NCI-H187 (cell line): ENCODE measurements at regions not wholly inside any gene's neighbourhood (a gene's known extent, or its start where the extent isn't known, plus 50 kb on each side); places are given as distances from the start of the nearest gene placed in this dataset.
"Not testable (repeated sequence)": the region's sequence is repeated elsewhere in the genome, so short reads cannot be mapped to it uniquely, and the experiment has no call there.

Source experiments
- DNase-seq, 2 experiments: peaks; one replicate each; lab custom pipeline; 2025; lab: John Stamatoyannopoulos, UW

DNA sequence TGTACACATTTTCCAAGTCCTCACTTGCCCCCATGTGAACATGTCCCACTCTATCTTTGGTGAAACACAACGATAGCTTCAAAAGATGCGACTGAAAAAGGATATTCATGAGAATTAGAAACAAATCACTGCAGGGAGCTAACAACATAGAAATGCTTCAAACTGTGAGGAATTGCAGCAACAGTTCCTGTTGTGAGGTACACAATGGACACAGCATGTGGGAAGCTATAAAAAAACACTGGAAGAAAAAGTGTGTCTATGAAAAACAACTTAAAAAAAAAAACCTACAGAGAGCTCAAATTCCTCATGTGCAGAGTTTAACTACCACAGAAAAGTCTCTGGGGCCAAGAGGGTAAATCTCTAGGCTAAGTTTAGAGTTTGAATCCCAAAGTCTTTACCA, 51.6 kb upstream of the BLTP1 start:
- no peak for DNase-seq

GRCh38 chr4:122099896-122100295, 52.2 kb upstream of the BLTP1 start:
- DNase-seq: no peak

GRCh38 chr4:122091836-122092405, 60.2 kb upstream of the BLTP1 start:
- DNase-seq: no peak

DNA sequence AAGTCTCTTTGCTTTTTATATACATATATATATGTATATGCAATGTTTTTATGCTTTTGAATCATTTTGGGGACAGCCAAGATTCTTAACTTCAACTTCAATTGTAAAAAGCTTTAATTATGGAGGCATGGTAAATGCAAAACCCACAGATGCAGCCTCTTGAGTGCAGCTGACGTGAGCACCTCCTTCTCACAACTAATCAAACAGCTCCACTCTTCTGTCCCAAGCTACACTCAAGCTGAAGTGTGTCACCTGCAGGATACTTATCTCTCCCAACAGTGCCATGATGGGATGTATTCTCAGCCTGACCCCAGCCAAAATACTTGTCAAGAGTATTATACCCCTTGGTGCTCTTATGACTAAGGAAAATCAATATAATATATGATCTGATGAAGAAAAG, 60.7 kb upstream of the BLTP1 start:
- DNase-seq: no peak

DNA sequence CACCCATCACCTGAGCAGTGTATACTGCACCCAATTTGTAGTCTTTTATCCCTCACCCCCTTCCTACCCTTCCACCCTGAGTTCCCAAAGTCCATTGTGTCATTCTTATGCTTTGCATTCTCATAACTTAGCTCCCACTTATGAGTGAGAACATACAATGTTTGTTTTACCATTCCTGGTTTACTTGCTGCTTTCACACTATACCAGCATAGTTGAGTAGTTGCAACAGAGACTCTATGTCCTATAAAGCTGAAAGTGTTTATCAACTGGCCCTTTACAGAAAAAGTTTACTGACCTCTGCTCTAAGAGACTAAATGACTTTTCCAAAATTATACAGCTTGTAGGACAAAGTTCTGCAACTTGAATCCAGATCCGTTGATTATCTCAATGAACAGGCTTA, 61.1 kb upstream of the BLTP1 start:
- DNase-seq: no peak

GRCh38 chr4:122086338-122087065, 65.6 kb upstream of the BLTP1 start:
- DNase-seq: no peak

DNA sequence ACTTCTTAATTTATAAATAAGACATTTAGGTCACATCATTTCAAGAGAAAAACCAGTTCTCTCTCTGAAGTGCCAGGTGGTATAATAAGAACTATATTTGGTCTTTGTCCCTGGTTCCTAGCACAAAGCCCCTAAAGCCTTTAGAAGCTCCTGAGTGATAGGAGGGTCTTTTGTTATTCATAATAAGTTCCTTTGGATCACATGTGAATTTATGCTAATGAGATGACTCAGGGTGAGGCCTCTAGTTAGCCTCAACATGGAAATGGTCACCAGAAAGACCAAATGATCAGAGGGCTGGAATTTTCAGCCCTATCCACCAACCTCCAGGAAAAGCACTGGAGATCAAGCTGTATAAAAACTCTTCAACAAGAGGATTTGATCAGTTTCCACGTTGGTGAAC, 68.1 kb upstream of the BLTP1 start:
- no peak for DNase-seq

GRCh38 chr4:122083351-122083750, 68.8 kb upstream of the BLTP1 start:
- no peak for DNase-seq

GRCh38 chr4:122082661-122083060, 69.5 kb upstream of the BLTP1 start:
- DNase-seq: no peak

DNA sequence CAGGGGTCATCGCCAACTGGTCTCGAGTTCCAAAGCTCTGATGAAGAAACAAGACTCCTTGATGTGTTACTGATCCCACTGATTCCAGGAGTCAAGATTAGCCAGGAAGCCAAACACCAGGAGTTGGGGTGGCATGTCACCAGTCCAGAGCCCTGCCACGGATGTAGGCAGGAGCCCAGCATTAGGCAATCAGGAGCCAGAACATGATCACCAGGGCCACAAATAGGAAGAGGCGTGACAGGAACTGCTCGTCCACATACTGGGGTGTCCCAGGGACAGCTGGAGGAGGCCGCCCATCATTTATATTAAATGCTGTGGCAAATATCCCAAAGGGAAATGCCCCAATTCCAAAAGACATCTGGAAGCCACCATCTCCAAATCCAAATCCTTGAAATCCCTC, 74.5 kb upstream of the BLTP1 start:
- DNase-seq: not testable (repeated sequence)

DNA sequence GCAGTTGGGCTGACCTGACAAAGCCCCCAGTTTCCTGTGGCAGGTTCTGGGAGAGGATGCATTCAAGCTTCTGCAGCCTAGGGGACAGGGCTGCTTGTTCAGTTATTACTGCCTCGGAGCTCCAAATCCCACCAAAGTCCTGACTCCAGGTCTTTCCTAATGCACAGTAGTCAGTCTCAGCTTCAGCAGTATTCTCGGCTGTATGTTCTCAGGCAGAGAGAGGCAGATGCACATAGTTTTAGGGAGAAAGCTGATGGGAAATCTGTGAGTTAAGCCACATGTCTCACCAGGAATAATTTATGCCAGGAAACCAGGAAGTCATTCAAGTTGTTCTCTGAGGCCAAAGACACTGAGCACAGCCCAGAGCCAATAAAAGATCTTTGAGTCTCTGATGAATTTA, 75.3 kb upstream of the BLTP1 start:
- not testable (repeated sequence) for DNase-seq

- DNase-seq: no peak
Measured at GRCh38 chr4:122073615-122074014, 78.5 kb upstream of the BLTP1 start.

DNA sequence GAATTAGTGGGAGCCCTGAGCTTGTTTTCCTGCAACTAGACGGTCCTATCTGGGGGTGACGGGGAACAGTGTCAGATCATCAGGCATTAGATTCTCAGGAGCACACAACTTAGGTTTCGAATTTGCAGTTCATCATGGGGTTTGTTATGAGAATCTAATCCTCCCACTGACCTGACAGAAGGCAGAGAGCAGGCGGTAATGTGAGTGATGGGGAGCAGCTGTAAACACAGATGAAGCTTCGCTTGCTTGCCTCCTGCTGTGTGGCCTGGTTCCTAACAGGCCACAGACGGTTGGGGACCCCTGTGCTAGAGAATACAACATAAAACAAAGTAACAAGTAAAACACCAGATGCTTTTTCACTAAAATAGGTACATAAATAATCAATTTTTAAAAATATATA, 86.2 kb upstream of the BLTP1 start:
- DNase-seq: no peak

DNA sequence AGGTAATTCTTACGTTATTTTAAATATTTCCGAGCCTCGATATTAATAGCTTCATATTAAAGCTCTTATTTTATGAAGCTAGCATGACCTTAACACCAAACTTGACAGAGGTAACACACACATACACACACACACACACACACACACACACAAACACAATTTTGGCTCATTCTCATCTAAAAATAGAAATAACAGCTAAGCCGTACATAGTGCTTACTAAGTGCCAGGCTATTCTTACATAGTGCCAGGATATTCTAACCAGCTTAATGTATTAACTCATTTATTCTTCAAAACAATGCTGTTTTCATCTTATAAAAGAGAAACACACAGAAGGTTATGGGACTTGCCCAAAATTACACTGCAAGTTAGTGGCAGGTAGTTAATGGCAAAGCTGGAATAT, 87.0 kb upstream of the BLTP1 start:
- DNase-seq: no peak

- no peak for DNase-seq
Measured at GRCh38 chr4:122053186-122053585, 98.9 kb upstream of the BLTP1 start.

GRCh38 chr4:122052677-122053076, 99.5 kb upstream of the BLTP1 start:
- no peak for DNase-seq

- no peak for DNase-seq
Measured at GRCh38 chr4:122050841-122051240, 99.0 kb upstream of the TRPC3 start.

GRCh38 chr4:122047456-122048425, 95.9 kb upstream of the TRPC3 start:
- no peak for DNase-seq

- DNase-seq: no peak
Measured at GRCh38 chr4:122046255-122046654, 94.4 kb upstream of the TRPC3 start.

GRCh38 chr4:122045533-122045932, 93.7 kb upstream of the TRPC3 start:
- DNase-seq: peak in 1 of 2 experiments; percentile 10

GRCh38 chr4:122044501-122044900, 92.6 kb upstream of the TRPC3 start:
- DNase-seq: no peak

GRCh38 chr4:122041312-122041711, 89.5 kb upstream of the TRPC3 start:
- no peak for DNase-seq

DNA sequence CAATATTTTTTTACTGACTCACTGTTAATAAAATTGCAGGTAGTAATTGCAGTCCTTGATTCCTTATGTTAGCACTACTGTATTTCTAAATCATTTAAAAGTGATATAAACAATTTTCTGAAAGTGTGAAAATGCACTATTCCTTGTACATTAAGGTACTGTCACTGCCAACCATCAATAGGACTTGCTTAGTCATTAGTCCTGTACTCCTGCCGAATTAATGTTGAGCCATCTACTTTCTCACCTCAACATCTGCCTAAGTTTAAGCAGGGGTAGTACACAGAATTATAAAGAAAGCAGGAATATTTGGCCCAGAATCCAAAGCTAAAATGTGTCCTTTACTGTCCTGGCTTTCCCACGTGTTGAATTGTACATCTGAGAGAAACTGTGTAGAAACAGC, 87.0 kb upstream of the TRPC3 start:
- no peak for DNase-seq
